GM21360 (cell line): ENCODE measurements at regions not wholly inside any gene's neighbourhood (a gene's known extent, or its start where the extent isn't known, plus 50 kb on each side); places are given as distances from the start of the nearest gene placed in this dataset.
"Not testable (repeated sequence)": the region's sequence is repeated elsewhere in the genome, so short reads cannot be mapped to it uniquely, and the experiment has no call there.

Experiments used
- ATAC-seq: cut with Tn5 transposase; IDR thresholded peaks from one replicate; pipeline ENCODE4 v1.9.1; 2021; ENCODE audit warnings: mild to moderate bottlenecking, moderate library complexity; ENCODE audit not compliant: unreplicated experiment

DNA sequence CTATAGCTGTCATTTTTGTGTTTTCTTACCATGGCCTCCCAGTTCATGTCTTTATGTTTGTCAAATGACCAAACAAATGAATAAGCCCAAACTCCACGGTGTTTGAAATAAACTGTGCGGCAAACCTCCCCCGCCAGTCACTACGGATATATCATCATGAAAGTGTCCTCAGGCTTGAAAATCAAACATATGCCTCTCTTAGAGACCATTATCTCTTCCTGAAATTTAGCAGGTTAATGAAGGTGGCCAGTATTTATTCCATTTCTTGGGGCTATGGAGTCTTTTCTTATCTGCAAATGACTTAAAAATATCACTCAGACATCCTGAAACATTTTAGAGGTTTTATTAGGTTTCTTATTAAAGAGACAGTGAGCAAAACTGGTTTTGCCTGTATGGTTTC, 610.3 kb upstream of the CDH5 start:
- ATAC-seq = no peak

DNA sequence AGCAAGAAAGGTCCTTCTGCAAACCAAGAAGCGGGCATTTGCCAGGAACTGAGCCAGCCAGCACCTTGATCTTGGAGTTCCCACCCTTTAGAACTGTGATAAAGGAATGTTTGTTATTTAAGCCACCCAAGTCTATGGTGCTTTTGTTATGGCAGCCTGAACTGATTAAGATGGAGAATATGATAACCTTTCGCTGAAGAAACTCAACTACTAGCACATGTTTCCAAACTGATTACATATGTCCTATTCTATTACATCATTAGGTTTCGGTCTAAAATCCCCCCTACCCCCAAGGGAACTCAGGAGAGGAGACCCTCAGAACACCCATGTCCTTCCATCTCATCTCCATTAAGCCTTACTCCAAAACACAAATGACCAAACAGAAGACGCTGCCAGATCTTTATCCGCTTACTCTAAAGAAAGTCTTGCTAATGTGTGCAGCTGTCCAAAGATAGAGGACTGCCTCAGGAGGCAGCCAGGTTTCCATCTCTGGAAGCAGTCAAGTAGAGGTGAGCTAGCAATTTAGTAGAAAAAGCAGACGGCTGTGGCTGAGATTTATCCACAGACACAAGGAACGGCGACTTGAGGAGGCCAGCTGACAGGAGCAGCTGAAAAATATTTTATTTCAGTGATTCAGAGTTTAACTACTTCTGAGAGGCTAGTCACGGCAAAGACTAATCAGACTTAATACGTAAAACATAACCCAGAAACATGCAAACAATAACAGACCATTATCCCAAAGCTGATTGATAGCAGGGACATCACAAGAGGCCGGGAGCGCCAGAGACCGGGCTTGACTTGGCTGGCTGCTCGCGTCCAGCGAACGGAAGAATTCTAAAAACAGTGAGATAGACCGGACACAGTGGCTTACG, 611.4 kb upstream of the CDH5 start:
- ATAC-seq = no peak

DNA sequence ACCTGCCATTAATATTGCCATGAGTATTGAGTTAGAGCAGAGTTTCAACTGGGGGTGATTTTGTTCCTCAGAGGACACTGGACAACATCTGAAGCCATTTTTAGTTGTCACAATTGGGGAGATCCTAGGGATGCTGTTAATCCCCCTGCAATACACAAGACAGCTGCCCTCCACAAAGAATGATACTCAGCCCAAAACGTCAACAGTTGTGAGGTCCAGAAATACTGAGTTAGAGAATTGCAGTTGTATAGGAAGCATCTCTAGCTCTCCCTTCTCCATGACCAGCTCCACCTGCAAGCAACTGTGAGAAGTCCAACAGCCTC, 614.0 kb upstream of the CDH5 start:
- ATAC-seq = no peak

DNA sequence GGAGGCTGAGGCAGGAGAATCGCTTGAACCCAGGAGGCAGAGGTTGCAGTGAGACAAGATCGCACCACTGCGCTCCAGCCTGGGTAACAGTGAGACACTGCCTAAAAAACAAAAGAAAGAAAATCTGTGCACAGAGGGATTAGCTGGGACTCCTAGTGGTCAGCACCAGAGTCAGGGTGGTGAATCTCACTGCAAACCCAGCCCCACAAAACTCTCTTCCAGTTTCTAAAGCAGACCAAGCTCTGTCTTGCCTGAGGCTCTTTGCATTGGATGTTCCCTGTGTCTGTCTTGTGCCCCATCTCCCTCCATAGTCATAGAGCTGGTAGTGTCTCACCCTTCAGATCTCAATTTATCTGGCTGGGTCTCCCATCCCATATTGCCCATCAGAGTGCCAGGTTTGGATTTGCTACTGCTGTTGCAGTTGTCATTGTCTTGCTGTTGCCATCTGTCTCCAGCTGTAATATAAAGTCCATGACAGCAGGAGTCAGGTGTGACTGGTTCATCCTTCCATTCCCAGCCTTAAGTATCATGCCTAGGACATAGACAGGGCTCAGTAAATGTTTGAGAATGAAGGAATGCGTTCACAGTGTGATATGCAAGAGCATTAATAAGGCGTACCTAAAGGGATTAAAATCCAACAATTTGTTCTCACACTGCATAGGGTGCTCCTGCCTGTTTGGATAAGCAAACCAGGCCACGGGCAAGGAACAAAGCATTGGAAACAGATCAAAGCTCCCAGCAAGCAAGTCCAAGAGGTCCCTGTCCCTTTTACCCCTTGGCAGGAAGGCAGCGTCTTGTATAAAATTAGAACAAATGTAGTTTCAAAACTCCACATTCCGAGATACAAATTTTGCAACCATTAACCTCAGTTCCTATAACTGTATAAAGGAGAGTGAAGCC, 614.6 kb upstream of the CDH5 start:
- ATAC-seq = no peak

DNA sequence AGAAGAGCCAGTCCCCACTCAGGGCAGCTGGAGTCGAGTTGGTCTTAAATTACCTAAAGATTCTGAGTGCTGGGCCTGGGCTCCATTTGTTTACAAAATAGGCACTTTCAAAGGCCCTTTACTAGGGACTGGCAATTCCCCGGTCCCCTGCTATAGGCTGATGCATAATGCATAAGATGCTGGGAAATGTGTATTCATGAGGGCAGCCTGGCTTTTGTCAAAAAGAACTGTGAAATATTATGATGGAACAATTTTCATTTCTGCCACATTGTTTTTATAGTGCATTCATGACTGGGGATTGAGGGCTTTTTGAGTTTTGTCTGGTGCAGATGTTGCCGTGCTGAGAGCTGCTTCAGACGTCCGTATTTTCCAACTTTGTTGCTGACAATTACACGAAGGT, 617.0 kb upstream of the CDH5 start:
- no peak for ATAC-seq

DNA sequence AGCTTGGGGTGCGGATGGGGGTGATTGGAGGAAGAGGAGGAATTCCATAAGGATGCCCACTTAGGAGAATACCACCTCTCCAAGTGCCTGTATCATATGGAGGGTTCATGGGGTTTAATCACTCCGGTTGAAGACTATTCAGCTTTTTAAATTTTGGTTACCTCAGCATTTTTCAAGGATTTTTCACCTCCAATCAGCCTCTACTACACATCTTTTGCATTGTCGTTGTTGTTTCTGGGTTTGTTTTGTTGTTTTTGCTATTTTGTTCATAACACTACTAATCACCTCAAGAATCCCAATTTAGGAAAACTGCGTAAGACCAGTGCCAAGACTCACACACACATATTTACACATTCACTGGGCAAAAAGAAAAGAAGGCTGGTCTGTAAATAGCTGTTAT, 619.5 kb upstream of the CDH5 start:
- ATAC-seq = no peak

DNA sequence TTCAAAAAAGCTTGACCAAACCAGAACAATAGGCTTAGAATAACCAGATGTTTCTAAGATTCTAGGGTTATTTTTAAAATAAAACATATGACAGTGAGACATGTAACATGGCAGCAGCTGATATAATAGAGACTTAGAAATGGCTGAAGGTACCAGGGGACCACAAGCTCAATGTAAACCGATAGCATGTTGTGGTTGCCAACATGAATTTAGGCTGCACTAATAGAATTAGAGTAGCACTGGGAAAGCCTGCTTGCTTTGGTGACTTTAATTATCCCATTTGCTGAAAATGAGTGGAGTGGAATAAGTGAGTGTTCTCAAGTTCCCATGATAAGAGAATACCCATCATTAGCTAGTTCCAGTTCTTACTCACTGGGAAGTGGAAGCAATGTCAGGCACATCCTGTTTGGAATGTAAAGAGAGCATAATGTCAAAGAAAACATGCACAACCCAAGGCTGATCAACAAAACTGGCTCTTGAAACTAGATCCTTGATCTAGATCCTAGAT, 621.2 kb upstream of the CDH5 start:
- no peak for ATAC-seq

DNA sequence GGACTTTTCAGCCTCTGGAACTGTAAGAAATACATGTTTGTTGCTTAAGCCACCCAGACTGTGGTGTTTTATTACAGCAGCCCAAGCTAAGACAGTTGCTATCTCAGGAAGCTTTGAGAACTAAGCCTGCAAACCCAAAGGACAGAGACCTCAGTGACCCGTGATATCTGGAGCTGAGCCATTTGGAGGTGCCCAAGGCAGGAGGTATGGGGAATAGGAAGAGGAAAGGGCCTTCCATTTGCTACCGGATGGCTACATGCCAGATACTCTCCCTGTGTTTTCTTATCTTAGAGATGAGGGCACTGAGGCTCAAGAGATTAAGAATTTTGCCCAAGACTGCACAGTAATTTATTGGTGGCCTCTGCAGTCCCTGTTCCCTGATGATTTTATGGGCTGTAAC, 622.1 kb upstream of the CDH5 start:
- no peak for ATAC-seq

DNA sequence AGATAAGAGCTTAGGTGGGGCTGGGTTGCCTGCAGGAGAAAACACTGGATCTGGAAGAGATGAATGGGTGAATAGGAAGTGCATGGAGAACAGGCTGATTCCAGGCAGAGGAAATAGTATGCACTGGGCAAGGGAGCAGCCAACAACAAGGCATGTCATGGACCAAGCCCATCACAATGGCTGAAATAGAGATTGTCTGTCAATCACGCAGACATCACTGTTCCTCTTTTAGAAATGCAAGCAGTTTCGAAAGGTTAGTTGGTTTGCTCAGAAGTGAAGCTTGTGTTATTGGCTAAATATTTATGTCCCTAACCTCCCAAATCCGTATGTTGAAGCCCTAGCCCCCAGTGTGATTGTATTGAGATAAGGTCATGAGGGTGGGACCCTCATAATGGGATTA, 621.7 kb upstream of the CDH11 start:
- ATAC-seq = no peak

DNA sequence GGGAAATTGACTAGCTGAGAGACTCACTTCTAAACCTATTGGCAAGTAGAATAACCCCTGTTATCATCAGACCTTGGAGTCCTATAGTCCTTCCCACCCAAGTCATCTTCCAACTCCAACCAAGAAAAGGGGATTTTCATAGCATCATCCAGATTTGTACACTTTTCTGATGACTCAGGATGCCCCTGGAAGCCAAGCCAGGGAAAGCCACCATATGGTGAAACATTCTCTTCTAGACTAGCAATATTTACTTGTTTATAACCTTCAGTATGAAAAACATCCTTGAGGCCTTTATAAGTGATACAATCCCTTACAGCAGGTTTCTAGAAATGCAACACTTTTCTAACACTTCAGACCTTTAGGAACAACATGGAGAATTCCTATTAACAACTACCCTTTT, 618.8 kb upstream of the CDH11 start:
- ATAC-seq = no peak

DNA sequence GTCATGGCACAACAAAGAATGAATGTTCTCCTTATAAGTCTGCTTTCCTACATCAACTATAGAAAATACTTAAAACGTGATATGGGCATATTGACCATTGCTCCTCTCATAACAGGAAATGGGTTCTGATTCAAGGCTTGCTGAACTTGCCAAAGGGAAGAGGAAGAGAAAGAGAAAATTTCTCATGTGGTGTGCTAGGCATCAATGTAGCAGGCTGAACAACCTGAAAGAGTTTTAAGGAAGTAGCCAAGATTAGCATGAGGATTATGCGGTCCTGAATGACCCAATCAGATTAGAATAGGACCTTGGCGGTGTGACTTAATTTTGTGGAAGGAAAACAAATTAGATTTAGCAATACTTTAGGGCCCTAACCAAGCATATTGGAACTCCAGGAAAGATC, 617.7 kb upstream of the CDH11 start:
- no peak for ATAC-seq

DNA sequence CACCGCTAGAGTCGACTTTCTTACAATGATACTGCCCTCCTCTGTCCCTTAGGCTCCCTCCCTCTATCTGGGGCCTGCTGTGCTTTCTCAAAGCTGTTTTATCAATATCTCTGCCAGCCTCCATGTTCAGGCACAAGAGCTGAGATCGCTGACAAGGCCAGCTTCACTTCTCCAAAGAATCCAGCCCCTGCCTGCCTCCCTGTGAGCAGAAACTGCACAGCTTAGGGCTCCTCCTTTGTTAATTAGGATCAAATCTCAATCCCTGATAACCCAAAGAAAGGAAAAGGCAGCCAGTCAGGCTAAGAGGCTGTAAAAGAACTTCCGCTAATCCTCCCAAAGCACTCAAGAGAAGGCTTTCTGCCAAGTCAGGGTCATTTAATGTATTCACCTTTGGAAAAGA, 616.0 kb upstream of the CDH11 start:
- ATAC-seq = no peak

DNA sequence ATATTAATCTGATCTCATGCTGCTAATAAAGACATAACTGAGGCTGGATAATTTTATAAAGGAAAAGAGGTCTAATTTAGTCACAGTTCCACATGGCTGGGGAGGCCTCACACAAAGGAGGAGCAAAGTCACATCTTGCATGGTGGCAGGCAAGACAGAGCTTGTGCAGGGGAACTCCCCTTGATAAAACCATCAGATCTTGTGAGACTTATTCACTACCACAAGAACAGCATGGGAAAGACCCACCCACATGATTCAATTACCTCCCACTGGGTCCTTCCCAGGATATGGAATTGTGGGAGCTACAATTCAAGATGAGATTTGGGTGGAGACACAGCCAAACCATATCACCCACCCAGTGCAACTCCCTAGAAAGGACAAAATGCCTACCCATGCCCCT, 613.8 kb upstream of the CDH11 start:
- ATAC-seq = not testable (repeated sequence)

DNA sequence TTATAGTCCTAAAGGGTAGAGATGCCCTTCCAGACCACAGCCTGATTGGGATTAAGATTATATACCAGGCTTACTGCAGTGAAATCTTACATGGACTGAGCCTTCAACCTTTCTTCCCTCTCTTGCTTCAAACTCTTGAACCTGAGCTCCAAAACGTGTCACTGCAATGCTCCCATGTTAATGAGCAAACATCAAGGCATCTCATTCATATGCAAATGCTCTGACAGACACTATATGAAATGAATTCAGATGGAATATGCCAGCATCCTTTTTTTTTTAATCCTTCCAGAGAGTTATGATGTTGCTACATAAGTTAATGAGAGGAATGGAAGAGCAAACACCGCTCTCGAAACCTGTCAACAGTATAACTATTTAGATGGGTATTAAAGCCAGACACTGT, 611.9 kb upstream of the CDH11 start:
- ATAC-seq = no peak

DNA sequence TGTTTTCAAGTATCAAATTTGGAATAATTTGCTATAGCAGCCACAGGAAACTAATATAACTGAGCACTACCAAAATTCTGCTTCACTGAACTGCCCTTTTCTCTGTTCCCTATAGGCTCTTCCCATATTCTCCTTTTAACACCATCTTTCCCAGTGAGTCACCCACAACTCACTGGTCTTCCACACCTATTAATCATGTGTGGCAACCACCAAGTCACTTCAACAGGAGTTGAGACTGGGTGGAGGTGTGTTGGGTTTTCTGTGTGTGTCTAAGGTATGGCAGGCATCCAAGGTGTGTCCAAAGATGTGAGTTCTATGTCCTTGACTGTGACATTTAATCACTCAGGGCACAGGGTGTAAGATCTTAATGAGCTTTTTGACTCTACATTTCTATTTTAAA, 610.0 kb upstream of the CDH11 start:
- no peak for ATAC-seq

DNA sequence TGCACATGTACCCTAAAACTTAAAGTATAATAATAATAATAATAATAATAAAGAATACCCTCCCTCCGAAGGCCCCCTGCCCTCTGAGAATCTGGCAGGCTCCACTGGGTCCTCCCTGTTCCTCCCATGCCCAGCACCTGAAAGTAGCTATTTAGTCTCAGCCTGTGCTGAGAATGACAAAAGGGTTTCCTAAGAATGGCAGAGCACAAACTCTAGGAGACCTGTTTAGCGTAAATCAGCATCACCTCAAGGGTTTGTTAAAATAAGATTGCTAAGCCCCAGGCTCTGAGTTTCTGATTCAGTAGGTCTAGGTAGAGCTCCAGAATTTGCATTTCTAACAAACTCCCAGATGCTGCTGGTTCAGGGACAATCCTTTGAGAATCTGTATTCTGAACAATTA, 606.8 kb upstream of the CDH11 start:
- ATAC-seq = no peak

DNA sequence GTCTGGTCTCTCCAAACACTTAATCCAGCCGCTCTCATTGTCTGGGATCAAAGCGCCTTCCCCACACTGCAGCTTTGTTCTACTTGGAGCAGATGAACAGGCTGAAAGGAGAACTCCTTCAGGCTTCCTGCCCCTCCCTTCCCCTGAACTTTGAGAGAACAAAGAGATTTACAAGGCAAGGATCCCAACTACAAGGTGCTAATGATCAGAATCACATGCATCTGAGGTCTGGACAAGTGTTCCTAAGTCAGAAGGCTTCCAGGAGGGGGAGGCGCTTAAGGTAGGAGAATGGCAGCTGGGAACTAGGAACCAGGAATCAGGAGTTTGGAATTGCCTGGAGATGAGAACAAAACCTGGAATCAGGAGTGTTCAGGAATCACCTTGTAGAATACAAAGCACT, 606.3 kb upstream of the CDH11 start:
- ATAC-seq = no peak

DNA sequence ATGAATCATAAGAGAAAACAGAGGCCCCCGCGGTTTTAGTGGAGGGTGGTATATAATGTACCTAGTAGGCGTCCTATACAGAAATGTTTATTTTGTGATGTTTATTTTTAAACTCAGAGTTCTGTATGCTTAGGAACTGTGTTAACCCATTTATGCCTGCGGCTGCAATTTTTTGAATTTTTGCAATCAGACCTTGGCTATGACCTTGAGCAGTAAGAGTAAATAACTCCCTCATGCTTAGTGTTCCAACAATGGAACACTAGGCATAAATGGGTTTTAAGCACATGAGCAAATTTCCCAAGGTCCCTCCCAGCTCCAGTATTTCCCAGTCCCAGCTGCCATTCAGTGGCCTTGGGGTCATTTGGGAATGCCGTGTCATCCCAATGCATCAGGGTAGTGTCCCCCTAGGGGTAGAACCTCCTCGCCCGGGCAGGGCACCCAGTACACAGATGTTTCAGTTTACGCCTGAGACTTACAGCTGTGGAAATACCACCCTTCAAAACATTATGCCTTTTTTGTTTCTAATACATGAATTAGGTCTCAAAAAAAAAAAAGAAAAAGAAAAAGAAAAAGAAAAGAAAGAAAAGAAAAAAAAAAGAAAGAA, 605.8 kb upstream of the CDH11 start:
- ATAC-seq = no peak

DNA sequence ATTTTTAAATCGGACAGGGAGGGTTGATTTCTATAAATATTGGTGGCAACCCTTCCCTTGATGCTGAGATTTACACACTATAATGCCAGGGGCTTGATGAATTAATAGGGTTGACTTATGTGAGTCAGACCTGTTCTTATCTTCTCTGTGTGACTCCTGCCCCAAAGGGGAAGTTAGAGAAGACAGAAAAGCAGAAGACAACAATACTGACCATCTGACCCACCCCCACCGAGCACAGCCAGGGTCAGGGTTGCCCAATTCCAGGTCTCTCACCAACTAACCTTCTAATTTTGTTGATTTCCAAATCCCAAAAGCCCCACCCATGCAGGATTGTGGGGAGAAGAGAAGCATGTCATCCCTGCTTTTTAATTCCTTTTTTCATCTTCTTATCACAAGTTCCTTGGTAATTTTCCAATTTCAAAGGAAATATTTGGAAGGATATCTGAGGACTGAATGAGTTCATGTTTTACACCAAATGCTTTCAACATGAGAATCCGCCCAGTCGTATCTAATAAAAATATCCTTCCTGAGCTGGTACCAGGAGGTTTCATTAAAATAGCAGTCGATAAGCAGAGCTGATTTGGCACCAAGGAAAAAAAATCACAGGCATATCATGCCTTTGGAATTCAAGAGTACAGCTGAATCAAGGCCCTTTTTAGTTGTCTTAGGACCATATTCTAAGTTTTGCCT, 603.4 kb upstream of the CDH11 start:
- ATAC-seq = no peak

DNA sequence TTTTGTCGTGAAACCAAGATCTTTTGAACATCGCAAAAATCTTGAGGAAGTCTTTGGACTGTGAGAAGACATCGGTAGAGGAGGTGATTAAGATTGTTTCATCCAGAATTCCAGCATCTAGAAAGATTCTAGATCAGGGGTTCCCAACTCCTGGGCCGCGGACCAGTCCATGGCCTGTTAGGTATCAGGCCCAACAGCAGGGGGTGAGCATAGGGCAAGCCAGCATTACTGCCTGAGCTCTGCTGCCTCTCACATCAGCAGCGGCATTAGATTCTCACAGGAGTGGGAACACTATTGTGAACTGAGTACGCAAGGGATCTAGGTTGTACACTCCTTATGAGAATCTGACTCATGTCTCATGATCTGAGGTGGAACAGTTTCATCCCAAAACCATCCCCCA, 600.6 kb upstream of the CDH11 start:
- ATAC-seq = no peak

DNA sequence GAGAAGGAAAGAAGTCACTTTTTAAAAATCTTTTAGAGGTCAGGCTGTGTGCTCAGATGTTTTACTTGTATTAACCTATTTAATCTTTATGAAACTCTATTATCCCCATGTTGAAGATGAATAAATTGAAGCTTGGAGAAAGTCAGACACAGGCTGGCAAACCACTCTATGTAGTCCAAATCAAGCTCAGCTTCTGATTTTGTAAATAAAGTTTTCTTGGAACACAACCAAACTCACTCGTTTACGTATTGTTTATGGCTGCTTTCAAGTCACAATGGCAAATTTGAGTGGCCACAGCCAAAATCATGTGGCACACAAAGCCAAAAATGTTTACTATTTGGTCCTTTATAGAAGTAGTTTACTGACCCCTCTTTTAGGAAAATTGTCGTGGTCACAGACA, 596.0 kb upstream of the CDH11 start:
- no peak for ATAC-seq
